K562 (cell line): ENCODE measurements at regions not wholly inside any gene's neighbourhood (a gene's known extent, or its start where the extent isn't known, plus 50 kb on each side); places are given as distances from the start of the nearest gene placed in this dataset.

ENCODE experiments used
- ATAC-seq: fragments of 200-7000 bp; cut with Tn5 transposase; 3 replicates; pipeline ENCODE4 v1.9.1; 2020; ENCODE audit warnings: moderate library complexity
- BruUV-seq: library from RNA; stranded (reverse); fragments of 400-500 nt; replicated peaks from 2 replicates; lab custom pipeline; 2021; lab: Mats Ljungman, UMichigan
- CTCF ChIA-PET: fragments of 300-600 bp; formaldehyde crosslinking; extraction: SDS; loops from one replicate; lab custom pipeline; 2021; ENCODE audit warnings: low intra/inter-chr PET ratio; lab: Yijun Ruan, JAX
- POLR2A ChIA-PET: fragments of 300-600, 350-650 bp; sonication (Branson Sonifier 250); formaldehyde crosslinking; extraction: SDS; loops from one replicate; lab custom pipeline; 2021; ENCODE audit warnings: antibody characterized with exemption, inconsistent platforms; lab: Yijun Ruan, JAX
- DNase-seq, 4 experiments: peaks; one replicate each; pipeline versions ENCODE4 v3.0.0 to v3.0.0-alpha.2; 2011 to 2018; ENCODE audit warnings: low spot score in 3 of 4, mixed read lengths in 3 of 4; ENCODE audit errors: extremely low read depth in 1 of 4
- FAIRE-seq: peaks from 2 replicates; lab custom pipeline; 2011; peaks lifted over from hg19 to GRCh38; lab: Jason Lieb, UNC
- H2AFZ ChIP-seq: 2 replicates; pipeline ENCODE4 v1.6.0; 2011; ENCODE audit warnings: low read depth, low read length, control low read depth, inconsistent platforms
- H3K27ac ChIP-seq: fragments of 200-600 bp; 3 replicates; pipeline ENCODE4 v1.8.0; 2011; ENCODE audit warnings: low read depth, mild to moderate bottlenecking, control low read depth, inconsistent platforms, low read length, moderate library complexity, mixed read lengths; ENCODE audit errors: extremely low read depth
- H3K27me3 ChIP-seq, 2 experiments: fragments of 300-600 bp in 1 of 2; 2 replicates in 1 of 2; 3 replicates in 1 of 2; pipeline versions ENCODE4 v1.6.0 to v1.8.0; 2011; ENCODE audit warnings: inconsistent platforms in 2 of 2, low read length in 2 of 2, mild to moderate bottlenecking in 1 of 2, mixed read lengths in 1 of 2, moderate library complexity in 1 of 2; ENCODE audit not compliant: control insufficient read depth in 2 of 2, insufficient read depth in 2 of 2
- H3K36me3 ChIP-seq: fragments of 300-600 bp; 3 replicates; pipeline ENCODE4 v1.8.0; 2011; ENCODE audit warnings: mild to moderate bottlenecking, low read length, inconsistent platforms; ENCODE audit not compliant: control insufficient read depth, insufficient read depth
- H3K4me1 ChIP-seq, 2 experiments: fragments of 200-600 bp in 1 of 2; replicated peaks in 1 of 2; 2 replicates in 1 of 2; 3 replicates in 1 of 2; pipeline versions ENCODE4 v1.5.1 to v1.8.0; 2011; ENCODE audit warnings: inconsistent platforms in 2 of 2, low read length in 2 of 2, mild to moderate bottlenecking in 1 of 2, mixed read lengths in 1 of 2, moderate library complexity in 1 of 2; ENCODE audit not compliant: control insufficient read depth in 2 of 2, insufficient read depth in 2 of 2
- H3K4me2 ChIP-seq: 2 replicates; pipeline ENCODE4 v1.6.1; 2011; ENCODE audit warnings: low read length, control low read depth, inconsistent platforms, mixed read lengths; ENCODE audit not compliant: insufficient read depth
- H3K4me3 ChIP-seq: fragments of 200-600 bp; sonication (generic), shearing (Covaris generic); 2 replicates; pipeline ENCODE4 v1.5.1; 2016; ENCODE audit warnings: control low read depth, inconsistent platforms
- H3K79me2 ChIP-seq: fragments of 200-600 bp; 3 replicates; pipeline ENCODE4 v1.8.0; 2011; ENCODE audit warnings: low read length, inconsistent platforms; ENCODE audit not compliant: control insufficient read depth, insufficient read depth
- H3K9ac ChIP-seq, 2 experiments: 2 replicates each; pipeline versions ENCODE4 v1.6.0 to v1.6.1; 2011; ENCODE audit warnings: low read depth in 2 of 2, low read length in 2 of 2, control low read depth in 1 of 2, inconsistent platforms in 1 of 2, mild to moderate bottlenecking in 1 of 2, mixed read lengths in 1 of 2; ENCODE audit not compliant: insufficient read depth in 1 of 2
- H3K9me1 ChIP-seq: one replicate; pipeline ENCODE4 v1.6.0; 2011; ENCODE audit warnings: inconsistent platforms, mild to moderate bottlenecking, low read length, moderate library complexity; ENCODE audit not compliant: control insufficient read depth, insufficient read depth
- H3K9me3 ChIP-seq: replicated peaks from 2 replicates; pipeline ENCODE4 v1.5.1; 2011; ENCODE audit warnings: low read depth, low read length, inconsistent platforms; ENCODE audit not compliant: control insufficient read depth, insufficient read depth
- H4K20me1 ChIP-seq: replicated peaks from 2 replicates; pipeline ENCODE4 v1.6.1; 2011; ENCODE audit warnings: low read length, inconsistent platforms, mixed read lengths; ENCODE audit not compliant: control insufficient read depth, insufficient read depth
- C11orf30 ChIP-seq: fragments of 450-650 bp; IDR thresholded peaks from 2 replicates; pipeline ENCODE4 v1.6.1; 2016; ENCODE audit warnings: low read depth, mild to moderate bottlenecking
- CHD2 ChIP-seq: IDR thresholded peaks from 2 replicates; pipeline ENCODE4 v1.6.1; 2011; ENCODE audit warnings: low read depth, low read length
- CREBBP ChIP-seq: IDR thresholded peaks from one replicate; pipeline ENCODE4 v1.6.1; 2012; ENCODE audit warnings: low read depth, mild to moderate bottlenecking, control low read depth, inconsistent platforms, low read length
- DACH1 ChIP-seq: fragments of 450-650 bp; IDR thresholded peaks from 2 replicates; pipeline ENCODE4 v1.6.1; 2018; ENCODE audit not compliant: partially characterized antibody
- DMBX1 ChIP-seq: fragments of 250-450 bp; sonication (Bioruptor Pico); IDR thresholded peaks from 2 replicates; pipeline ENCODE4 v1.8.0; 2022; ENCODE audit warnings: inconsistent platforms, mild to moderate bottlenecking, moderate library complexity, borderline replicate concordance
- EP300 ChIP-seq: IDR thresholded peaks from 2 replicates; pipeline ENCODE4 v1.6.1; 2012; ENCODE audit warnings: low read length, improper control_type of control experiment
- HNRNPL ChIP-seq: fragments of 200-400 bp; formaldehyde crosslinking; IDR thresholded peaks from 2 replicates; pipeline ENCODE4 v1.6.1; 2017; ENCODE audit warnings: low read depth, mild to moderate bottlenecking, low read length
- MTF1 ChIP-seq: fragments of 250-450 bp; sonication (Bioruptor Pico); IDR thresholded peaks from 2 replicates; pipeline ENCODE4 v1.9.0; 2021; ENCODE audit warnings: moderate library complexity, mild to moderate bottlenecking, inconsistent platforms, borderline replicate concordance
- PHF8 ChIP-seq: fragments of 200-600 bp; sonication (generic); IDR thresholded peaks from 2 replicates; pipeline ENCODE4 v1.6.1; 2012; ENCODE audit warnings: mixed run types, mild to moderate bottlenecking, inconsistent platforms, low read length, moderate library complexity, borderline replicate concordance
- PTBP1 ChIP-seq: fragments of 200-400 bp; formaldehyde crosslinking; IDR thresholded peaks from 2 replicates; pipeline ENCODE4 v1.6.1; 2017; ENCODE audit warnings: low read depth, low read length
- RBFOX2 ChIP-seq: fragments of 200-400 bp; formaldehyde crosslinking; IDR thresholded peaks from 2 replicates; pipeline ENCODE4 v1.6.1; 2017; ENCODE audit warnings: low read depth, mild to moderate bottlenecking, low read length, moderate library complexity
- TAL1 ChIP-seq: fragments of 450-650 bp; IDR thresholded peaks from 2 replicates; pipeline ENCODE4 v1.6.1; 2016; ENCODE audit warnings: mild to moderate bottlenecking
- ZNF134 ChIP-seq: fragments of 250-450 bp; sonication (Bioruptor Pico); conservative IDR thresholded peaks from 2 replicates; pipeline ENCODE4 v1.4.0; 2020
- ZNF347 ChIP-seq: fragments of 450-650 bp; formaldehyde crosslinking; IDR thresholded peaks from 2 replicates; pipeline ENCODE4 v1.4.0; 2020; ENCODE audit warnings: low read depth, mild to moderate bottlenecking, moderate library complexity
- ZNF79 ChIP-seq: fragments of 250-450 bp; sonication (Bioruptor Pico); IDR thresholded peaks from 2 replicates; pipeline ENCODE4 v1.4.0; 2020; ENCODE audit warnings: low read depth, mild to moderate bottlenecking, moderate library complexity
- WGBS: fragments of 100-300 bp; shearing (Covaris generic); methylation state at CpG from one replicate; pipeline ENCODE4 v1.1.6; 2016; ENCODE audit warnings: low coverage, mixed read lengths; ENCODE audit not compliant: insufficient coverage; ENCODE audit errors: missing lambda C conversion rate; 5-methylcytosine and 5-hydroxymethylcytosine counted together
- in situ Hi-C: fragments of 300-500 bp; cut with MboI; formaldehyde crosslinking; loops from 4 replicates; pipeline ENCODE4 v1.15.0; 2018; ENCODE audit warnings: inconsistent platforms, mixed read lengths
- intact Hi-C: fragments of 100-400 bp; cut with micrococcal nuclease; formaldehyde crosslinking; loops from 2 replicates; pipeline ENCODE4 v1.14.2; 2022
- TF ChIP-seq, protein P1 (sequence below): sonication (generic); formaldehyde crosslinking; IDR thresholded peaks from 2 replicates; pipeline ENCODE4 v1.8.0; 2022; ENCODE audit warnings: mild to moderate bottlenecking, missing genetic modification reagents

DNA sequence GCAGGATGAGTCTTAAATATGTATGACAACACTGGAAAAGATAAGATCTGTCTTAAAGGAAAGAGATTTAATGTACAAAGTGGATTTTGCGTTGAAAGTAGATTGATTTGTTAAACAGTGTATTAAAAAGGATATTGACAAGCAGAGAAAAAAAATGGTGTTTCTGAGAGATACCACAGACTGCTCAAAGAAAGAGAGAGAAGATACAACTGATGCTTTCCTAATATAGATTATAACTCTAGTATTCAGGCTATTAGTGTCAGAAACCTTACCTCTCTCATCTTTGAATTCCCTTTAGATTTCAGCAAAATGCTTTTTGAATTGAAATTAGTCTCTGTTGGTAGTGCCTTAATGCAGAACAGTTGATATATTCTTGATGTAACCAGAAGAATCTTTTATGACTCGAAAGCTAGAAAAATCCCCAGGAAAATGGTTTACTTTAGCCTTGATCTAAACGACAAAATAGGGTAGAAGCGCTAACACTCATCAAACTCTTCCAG is 550.7 kb downstream of the INHBA start (continued):
- TF ChIP-seq MTF1 (CRISPR knock-in tag) = no peak
- no peak for TF ChIP-seq DACH1
- TF ChIP-seq ZNF134 (CRISPR knock-in tag) = no peak
- TF ChIP-seq PTBP1 = no peak
- no peak for TF ChIP-seq CREBBP
- TF ChIP-seq EP300 = no peak
- no peak for TF ChIP-seq TAL1

DNA sequence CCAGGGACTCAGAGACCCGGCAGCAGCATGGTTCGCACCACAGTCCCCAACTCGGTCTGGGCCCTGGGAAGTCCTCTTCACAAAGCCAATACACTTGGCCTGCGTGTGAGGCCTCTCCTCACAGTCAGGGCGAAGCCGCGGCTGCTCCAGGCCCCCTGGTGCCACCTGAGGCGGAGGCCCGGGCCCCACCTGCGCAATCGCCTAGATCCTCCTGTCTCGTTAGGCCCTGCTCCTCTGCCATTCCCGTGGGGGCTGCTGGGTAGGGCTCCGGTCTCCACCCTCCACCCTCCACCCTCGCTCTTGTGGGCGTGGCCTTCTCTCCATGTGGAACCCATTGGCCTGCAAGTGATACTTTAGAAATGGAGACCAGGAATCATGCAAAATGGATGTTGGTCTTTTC is 553.3 kb downstream of the INHBA start:
- BruUV-seq = no TSS peak
- no peaks in the 10 kb centered on the region for H3K4me1 ChIP-seq
- intact Hi-C loops = no loop called here
- TF ChIP-seq PHF8 (peak; percentile 22; the same call in 1 of the 2 replicates), ZNF79 (CRISPR knock-in tag) (no peak), DMBX1 (CRISPR knock-in tag) (no peak), HNRNPL (no peak), C11orf30 (no peak), RBFOX2 (0 out of 2 replicates have a peak, but pooled peaks have one; percentile 15), ZNF347 (CRISPR knock-in tag) (no peak), CHD2 (no peak)
- TF ChIP-seq, protein P1, sequence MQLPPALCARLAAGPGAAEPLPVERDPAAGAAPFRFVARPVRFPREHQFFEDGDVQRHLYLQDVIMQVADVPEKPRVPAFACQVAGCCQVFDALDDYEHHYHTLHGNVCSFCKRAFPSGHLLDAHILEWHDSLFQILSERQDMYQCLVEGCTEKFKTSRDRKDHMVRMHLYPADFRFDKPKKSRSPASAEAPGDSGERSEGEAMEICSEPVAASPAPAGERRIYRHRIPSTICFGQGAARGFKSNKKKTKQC (CRISPR knock-in tag) = no peak
- TF ChIP-seq, all 486 proteins: peak for 2
- H3K27me3 ChIP-seq = no peaks in the 10 kb centered on the region
- ChIA-PET CTCF (no interaction called here), POLR2A (no interaction called here)
- no peak overlapping the region for H3K9ac ChIP-seq
- peak in 2 of 4 experiments; percentile 7 to 17 for DNase-seq
- in situ Hi-C loops = no loop called here
- H3K4me2 ChIP-seq = no peak overlapping the region
- H3K27ac ChIP-seq = no peak overlapping the region
- no peak for FAIRE-seq
- no peak for ATAC-seq
- no peaks in the 10 kb centered on the region for H3K79me2 ChIP-seq
- WGBS = 0% methylated on average over 15 of the region's 16 CpGs
- no peak overlapping the region for H3K4me3 ChIP-seq
- H3K9me1 ChIP-seq = no peaks in the 10 kb centered on the region
- H4K20me1 ChIP-seq = no peaks in the 10 kb centered on the region
- no peaks in the 10 kb centered on the region for H3K36me3 ChIP-seq
- H2AFZ ChIP-seq = no peak overlapping the region
- no peaks in the 10 kb centered on the region for H3K9me3 ChIP-seq
